ENCODE measurements at regions not wholly inside any gene's neighbourhood (a gene's known extent, or its start where the extent isn't known, plus 50 kb on each side); places are given as distances from the start of the nearest gene placed in this dataset.

- H3K4me3 ChIP-seq (ENCODE audit: low read length), result no peak overlapping the region
- no peak overlapping the region for H2AFZ ChIP-seq (ENCODE audit: low read depth, low read length)
- H3K79me2 ChIP-seq (replicated peaks; ENCODE audit: insufficient read depth, low read length), result no peaks in the 10 kb centered on the region
- no peak for TF ChIP-seq REST (IDR thresholded peaks at IDR 0.05; ENCODE audit: borderline replicate concordance)
- TF ChIP-seq SMC3 (conservative IDR thresholded peaks at IDR 0.05; ENCODE audit: poor library complexity), result no peak
- no peak for TF ChIP-seq EP300 (conservative IDR thresholded peaks at IDR 0.05; ENCODE audit: poor library complexity, severe bottlenecking)
- no peak for TF ChIP-seq CTCF (IDR thresholded peaks at IDR 0.05; ENCODE audit: poor library complexity, severe bottlenecking)
- no peak for TF ChIP-seq TAF1 (IDR thresholded peaks at IDR 0.05; ENCODE audit: low read depth)
- TF ChIP-seq RAD21 (conservative IDR thresholded peaks at IDR 0.05), result no peak
- no peak for TF ChIP-seq POLR2AphosphoS5 (IDR thresholded peaks at IDR 0.05)
- no peak for TF ChIP-seq EZH2 (IDR thresholded peaks at IDR 0.05; ENCODE audit: borderline replicate concordance, insufficient read depth, low read length, poor library complexity, severe bottlenecking)
- no peak overlapping the region for H3K27ac ChIP-seq (ENCODE audit: low read length)
- no peaks in the 10 kb centered on the region for H3F3A ChIP-seq (ENCODE audit: insufficient read depth, low read length, poor library complexity, severe bottlenecking)
- no peak overlapping the region for H3K9ac ChIP-seq (ENCODE audit: low read length)
- H3K27me3 ChIP-seq (ENCODE audit: insufficient read depth, low read depth, low read length), result no peaks in the 10 kb centered on the region
- no peaks in the 10 kb centered on the region for H3K9me3 ChIP-seq (ENCODE audit: low read length)
- no peaks in the 10 kb centered on the region for H3K36me3 ChIP-seq (ENCODE audit: insufficient read depth, low read length)
- H4K20me1 ChIP-seq (ENCODE audit: insufficient read depth), result no peaks in the 10 kb centered on the region
- H3K4me2 ChIP-seq (ENCODE audit: low read length), result no peak overlapping the region
- H3K9me2 ChIP-seq (ENCODE audit: insufficient read depth, low read length), result no peaks in the 10 kb centered on the region
Observed at GRCh38 chr14:86015941-86016340, 486.0 kb downstream of the FLRT2 start.

GRCh38 chr14:86015511-86015910 is 485.6 kb downstream of the FLRT2 start:
- H3K27me3 ChIP-seq (ENCODE audit: insufficient read depth, low read depth, low read length), result no peaks in the 10 kb centered on the region
- no peak overlapping the region for H3K9ac ChIP-seq (ENCODE audit: low read length)
- no peaks in the 10 kb centered on the region for H3F3A ChIP-seq (ENCODE audit: insufficient read depth, low read length, poor library complexity, severe bottlenecking)
- no peaks in the 10 kb centered on the region for H3K9me2 ChIP-seq (ENCODE audit: insufficient read depth, low read length)
- H2AFZ ChIP-seq (ENCODE audit: low read depth, low read length), result no peak overlapping the region
- H3K9me3 ChIP-seq (ENCODE audit: low read length), result no peaks in the 10 kb centered on the region
- H3K79me2 ChIP-seq (replicated peaks; ENCODE audit: insufficient read depth, low read length), result no peaks in the 10 kb centered on the region
- H3K27ac ChIP-seq (ENCODE audit: low read length), result no peak overlapping the region
- no peaks in the 10 kb centered on the region for H4K20me1 ChIP-seq (ENCODE audit: insufficient read depth)
- H3K4me3 ChIP-seq (ENCODE audit: low read length), result no peak overlapping the region
- H3K36me3 ChIP-seq (ENCODE audit: insufficient read depth, low read length), result no peaks in the 10 kb centered on the region
- no peak for TF ChIP-seq CTCF (IDR thresholded peaks at IDR 0.05; ENCODE audit: poor library complexity, severe bottlenecking)
- no peak for TF ChIP-seq RAD21 (conservative IDR thresholded peaks at IDR 0.05)
- H3K4me2 ChIP-seq (ENCODE audit: low read length), result no peak overlapping the region
